Erythroblast (primary cell): ENCODE measurements at regions not wholly inside any gene's neighbourhood (a gene's known extent, or its start where the extent isn't known, plus 50 kb on each side); places are given as distances from the start of the nearest gene placed in this dataset.

Source experiments
- GATA1 ChIP-seq: IDR thresholded peaks from 2 replicates; pipeline ENCODE4 v1.6.1; 2011; ENCODE audit warnings: low read depth, mild to moderate bottlenecking, control low read depth, low read length, moderate library complexity
- POLR2A ChIP-seq: IDR thresholded peaks from 2 replicates; pipeline ENCODE4 v1.6.1; 2011; ENCODE audit warnings: mild to moderate bottlenecking, low read length

DNA sequence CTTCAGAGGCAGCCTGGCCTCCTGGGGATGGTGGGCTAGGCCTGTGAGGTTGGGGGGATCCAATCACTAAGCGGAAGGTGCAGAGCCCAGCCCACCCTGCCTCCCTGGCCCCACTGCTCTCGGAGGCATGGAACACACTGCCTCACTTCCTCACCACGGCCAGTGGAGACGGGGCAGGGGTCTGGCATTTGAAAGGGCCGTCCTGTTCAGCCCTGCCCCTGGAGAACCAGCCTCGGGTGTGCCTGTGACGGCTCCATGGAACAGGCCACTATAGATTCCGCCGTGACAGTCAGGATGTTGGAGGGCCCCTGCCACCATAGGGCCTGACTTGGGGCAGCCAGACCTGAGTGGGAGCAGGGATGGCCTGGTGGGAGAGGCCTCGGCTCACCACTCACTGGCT lies 110.2 kb downstream of the DACT2 start:
- TF ChIP-seq POLR2A = no peak
- no peak for TF ChIP-seq GATA1
